WI38 (cell line): ENCODE measurements at regions not wholly inside any gene's neighbourhood (a gene's known extent, or its start where the extent isn't known, plus 50 kb on each side); places are given as distances from the start of the nearest gene placed in this dataset.

Source experiments
- H3K4me3 ChIP-seq: 2 replicates; pipeline ENCODE4 v1.5.1; 2011; ENCODE audit warnings: low read depth, mild to moderate bottlenecking, control low read depth, low read length
- CTCF ChIP-seq: IDR thresholded peaks from 2 replicates; pipeline ENCODE4 v1.5.1; 2012; ENCODE audit warnings: low read depth, mild to moderate bottlenecking, control low read depth, low read length

DNA sequence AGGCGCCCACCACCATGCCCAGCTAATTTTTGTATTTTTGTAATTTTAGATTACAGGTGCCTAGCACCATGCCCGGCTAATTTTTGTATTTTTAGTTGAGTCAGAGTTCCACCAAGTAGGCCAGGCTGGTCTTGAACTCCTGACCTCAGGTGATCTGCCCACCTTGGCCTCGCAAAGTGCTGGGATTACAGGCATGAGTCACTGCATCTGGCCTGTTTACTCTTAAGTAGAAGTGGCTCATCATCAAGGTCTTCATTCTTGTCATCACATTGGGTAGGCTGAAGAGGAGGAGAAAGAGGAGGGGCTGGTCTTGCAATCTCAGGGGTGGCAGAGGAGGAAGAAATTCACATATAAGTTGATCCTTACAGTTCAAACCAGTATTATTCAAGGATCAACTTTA lies 152.4 kb upstream of the ATP2B1 start:
- TF ChIP-seq CTCF: no peak
- H3K4me3 ChIP-seq: no peak overlapping the region

- H3K4me3 ChIP-seq: no peak overlapping the region
- no peak for TF ChIP-seq CTCF
Measured at GRCh38 chr12:89859508-89860220, 151.0 kb upstream of the ATP2B1 start.

DNA sequence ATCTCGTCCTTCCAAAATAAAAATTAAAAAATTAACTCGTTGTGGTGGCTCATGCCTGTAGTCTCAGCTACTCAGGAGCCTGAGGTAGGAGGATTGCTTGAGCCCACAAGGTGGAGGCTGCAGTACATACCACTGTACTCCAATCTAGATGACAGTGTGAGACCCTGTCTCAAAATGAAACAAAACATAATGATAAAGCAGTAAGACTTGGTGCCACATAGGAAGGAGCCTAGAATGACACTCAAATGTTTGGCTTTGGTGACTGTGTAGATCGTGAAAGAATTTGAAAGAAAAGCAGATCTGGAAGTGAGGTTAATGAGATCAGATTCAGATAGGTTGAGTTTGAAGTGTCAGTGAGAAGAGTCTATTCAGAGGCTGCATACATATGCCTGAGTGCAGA lies 150.1 kb upstream of the ATP2B1 start:
- H3K4me3 ChIP-seq: no peak overlapping the region
- no peak for TF ChIP-seq CTCF

- TF ChIP-seq CTCF: no peak
Measured at GRCh38 chr12:89857652-89858274, 149.1 kb upstream of the ATP2B1 start.

GRCh38 chr12:89856431-89856830 lies 147.8 kb upstream of the ATP2B1 start:
- no peak overlapping the region for H3K4me3 ChIP-seq
- no peak for TF ChIP-seq CTCF

More at GRCh38 chr12:89857652-89858274, 149.1 kb upstream of the ATP2B1 start:
- no peak overlapping the region for H3K4me3 ChIP-seq

DNA sequence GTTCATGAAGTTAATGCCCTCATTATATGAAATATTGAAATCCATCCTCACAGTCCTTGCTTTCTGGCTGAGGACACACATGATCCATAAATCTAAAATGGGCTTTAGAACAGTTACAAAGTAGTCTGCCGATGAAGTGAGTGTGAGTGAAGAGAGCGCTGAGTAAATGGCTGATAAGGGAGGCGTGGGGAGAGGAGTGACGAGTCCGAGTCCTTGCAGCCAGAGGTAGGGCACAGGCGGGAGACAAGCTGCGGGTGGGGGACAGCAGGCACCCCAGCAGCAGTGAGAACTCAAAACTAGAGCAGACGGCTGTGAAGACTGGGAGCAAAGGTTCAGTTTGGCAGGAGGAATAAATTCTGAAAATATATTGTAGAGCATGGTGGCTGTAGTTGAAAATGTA lies 140.1 kb upstream of the ATP2B1 start:
- no peak overlapping the region for H3K4me3 ChIP-seq
- TF ChIP-seq CTCF: no peak

DNA sequence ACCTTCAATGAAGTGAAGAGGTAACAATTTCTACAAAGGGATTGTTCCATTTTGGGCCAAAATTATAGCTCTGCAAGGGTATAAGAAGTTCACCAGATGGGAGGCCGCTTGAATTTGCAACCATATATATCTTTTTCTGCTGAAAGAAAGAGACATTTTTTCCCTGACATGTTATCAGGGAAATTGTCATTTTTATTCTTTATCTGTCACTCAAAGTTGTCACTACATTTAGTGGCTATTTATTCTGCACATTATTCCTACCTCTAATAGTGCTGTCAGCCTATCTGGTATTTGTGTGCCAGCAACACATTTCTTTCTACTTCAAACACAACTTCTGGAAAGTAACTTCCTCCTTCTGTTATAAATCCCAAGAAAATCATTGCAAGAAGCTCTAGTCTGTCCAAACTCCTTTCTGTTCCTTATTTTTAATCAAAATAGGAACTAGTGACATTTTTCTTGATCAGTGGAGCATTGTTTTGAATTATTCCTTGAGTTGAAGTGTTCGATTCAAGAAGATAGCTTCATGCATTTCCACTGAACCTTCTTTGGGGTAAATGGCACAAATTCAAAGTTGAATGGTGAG lies 137.9 kb upstream of the ATP2B1 start:
- TF ChIP-seq CTCF: no peak
- no peak overlapping the region for H3K4me3 ChIP-seq
